GM21825 (cell line): ENCODE measurements at regions not wholly inside any gene's neighbourhood (a gene's known extent, or its start where the extent isn't known, plus 50 kb on each side); places are given as distances from the start of the nearest gene placed in this dataset.

ENCODE experiments used
- ATAC-seq: cut with Tn5 transposase; IDR thresholded peaks from one replicate; pipeline ENCODE4 v1.9.1; 2021; ENCODE audit warnings: mild to moderate bottlenecking, moderate library complexity; ENCODE audit not compliant: unreplicated experiment

DNA sequence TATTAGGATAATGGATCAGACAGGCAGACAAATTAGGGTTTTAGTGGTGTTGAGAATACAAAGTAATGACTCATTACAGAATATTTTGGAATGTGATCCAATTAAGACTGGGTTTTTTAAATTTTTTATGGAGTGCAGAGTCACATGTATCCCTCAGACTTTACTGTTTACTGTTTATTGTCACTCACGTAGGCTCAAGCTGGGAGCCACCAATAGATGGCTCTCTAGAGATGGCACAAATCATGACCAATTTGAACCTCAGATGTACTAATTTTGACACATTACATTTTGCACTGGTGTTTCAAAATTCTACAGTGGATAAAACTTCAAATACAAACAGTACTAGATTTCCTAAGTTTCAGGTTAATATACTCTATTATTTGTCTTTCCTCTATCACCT, 53.6 kb upstream of the ANO3 start:
- ATAC-seq, result no peak
